ENCODE measurements at regions not wholly inside any gene's neighbourhood (a gene's known extent, or its start where the extent isn't known, plus 50 kb on each side); places are given as distances from the start of the nearest gene placed in this dataset.

DNA sequence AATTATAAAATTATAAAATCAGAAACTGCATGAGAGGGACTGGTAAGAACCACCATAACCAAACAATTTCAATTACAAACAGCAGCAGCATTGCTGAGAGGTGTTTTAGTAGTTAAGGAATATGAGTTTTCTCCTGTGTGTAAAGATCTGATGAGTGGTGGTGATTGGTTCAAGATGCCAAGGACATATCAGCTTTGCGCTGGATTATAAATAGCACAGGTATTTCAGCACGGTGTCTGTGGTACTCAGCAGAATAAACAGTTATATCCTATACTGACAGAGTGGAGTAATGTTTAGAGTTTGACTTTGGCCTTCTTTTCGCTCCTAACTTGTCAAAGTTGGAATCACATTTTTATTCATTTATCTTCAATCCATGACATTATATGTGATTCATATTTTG is 501.0 kb downstream of the CDH26 start:
- TF ChIP-seq, protein P1, sequence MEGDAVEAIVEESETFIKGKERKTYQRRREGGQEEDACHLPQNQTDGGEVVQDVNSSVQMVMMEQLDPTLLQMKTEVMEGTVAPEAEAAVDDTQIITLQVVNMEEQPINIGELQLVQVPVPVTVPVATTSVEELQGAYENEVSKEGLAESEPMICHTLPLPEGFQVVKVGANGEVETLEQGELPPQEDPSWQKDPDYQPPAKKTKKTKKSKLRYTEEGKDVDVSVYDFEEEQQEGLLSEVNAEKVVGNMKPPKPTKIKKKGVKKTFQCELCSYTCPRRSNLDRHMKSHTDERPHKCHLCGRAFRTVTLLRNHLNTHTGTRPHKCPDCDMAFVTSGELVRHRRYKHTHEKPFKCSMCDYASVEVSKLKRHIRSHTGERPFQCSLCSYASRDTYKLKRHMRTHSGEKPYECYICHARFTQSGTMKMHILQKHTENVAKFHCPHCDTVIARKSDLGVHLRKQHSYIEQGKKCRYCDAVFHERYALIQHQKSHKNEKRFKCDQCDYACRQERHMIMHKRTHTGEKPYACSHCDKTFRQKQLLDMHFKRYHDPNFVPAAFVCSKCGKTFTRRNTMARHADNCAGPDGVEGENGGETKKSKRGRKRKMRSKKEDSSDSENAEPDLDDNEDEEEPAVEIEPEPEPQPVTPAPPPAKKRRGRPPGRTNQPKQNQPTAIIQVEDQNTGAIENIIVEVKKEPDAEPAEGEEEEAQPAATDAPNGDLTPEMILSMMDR (IDR thresholded peaks at IDR 0.05) = no peak
- TF ChIP-seq EP300 (IDR thresholded peaks at IDR 0.05) (no peak), POLR2A (IDR thresholded peaks at IDR 0.05) (no peak)
